ENCODE measurements at regions not wholly inside any gene's neighbourhood (a gene's known extent, or its start where the extent isn't known, plus 50 kb on each side); places are given as distances from the start of the nearest gene placed in this dataset.

DNA sequence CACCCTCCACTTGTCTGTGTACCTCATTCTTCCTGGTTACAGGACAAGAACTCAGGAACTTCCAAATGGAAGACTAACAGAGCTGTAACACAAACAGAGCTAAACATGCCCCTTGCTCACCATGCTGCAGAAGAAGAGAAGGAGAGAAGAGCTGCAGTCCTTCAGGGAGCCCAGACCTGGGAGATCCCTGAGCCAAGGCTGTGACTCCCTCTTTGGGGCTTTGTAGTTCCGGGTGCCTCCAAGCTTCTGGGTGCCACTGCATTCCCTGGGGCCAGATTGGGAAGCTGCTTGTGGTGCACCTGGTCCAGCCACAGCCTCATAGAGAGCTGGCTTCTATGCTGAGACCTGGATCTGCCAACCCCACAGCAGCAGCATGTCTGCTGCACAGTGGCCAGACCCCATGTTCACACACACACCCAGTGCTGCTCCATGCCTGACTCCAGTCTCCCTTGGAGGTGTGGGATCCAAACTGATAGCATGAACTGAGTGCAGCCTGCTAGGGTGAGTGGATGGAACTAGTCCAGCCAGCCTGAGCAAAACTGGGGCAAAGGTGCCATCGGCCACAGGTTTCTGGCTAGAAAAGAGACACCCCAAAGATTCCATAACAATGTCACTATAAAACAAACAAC, 263.0 kb upstream of the NRIP1 start:
- DNase-seq, result no peak

DNA sequence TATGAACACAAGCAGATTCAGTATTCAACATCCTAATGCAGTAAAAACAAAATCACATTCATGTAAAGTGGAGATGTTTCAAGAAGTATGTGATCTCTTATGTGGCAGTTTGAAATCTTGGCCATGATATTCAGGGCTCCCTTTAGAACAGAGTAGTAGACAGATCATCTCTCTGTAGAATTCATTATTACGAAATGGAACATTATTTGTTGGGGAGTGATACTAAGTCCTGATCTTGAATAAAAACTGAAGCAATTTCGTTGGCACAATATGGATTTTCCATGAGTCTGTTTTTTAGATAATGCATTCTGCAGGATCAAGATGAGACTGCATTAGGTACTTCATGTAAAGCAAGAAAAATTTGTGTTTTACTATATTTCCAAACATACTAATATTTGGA, 264.4 kb upstream of the NRIP1 start:
- no peak for DNase-seq

DNA sequence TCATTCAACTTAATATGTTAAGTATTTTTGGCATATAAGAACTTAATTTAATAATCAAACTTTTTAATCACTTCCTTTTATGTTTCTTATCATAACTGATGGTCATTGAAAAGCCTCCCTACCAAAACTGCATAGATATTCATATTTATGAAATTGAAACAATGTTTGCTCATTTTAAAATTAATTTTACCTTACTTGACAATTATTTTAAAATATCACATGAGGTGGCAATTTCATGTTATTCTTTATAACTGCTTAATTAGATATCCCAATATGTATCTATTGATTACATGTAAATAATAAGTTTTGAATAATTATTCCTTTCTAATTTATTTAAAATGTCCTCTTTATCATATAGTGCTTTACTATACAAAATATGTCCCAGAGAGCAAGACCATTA, 266.1 kb upstream of the NRIP1 start:
- no peak for DNase-seq

DNA sequence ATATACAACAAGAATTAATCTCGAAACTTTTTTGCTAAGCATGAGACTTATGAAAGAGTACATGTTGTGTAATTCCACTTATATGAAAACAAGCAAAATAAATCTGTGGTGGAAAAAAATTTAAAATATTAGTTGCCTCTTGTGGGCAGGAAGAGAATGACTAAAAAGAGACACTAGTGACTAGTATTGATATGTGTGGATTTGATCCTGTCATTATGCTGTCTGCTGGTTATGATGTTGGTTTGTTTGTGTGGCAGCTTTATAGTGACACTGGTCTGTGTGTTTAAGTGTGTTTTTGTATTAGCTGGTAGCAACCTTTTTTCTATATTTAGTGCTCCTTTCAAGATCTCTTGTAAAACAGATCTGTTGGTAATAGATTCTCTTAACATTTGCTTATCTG, 267.8 kb upstream of the NRIP1 start:
- no peak for DNase-seq

DNA sequence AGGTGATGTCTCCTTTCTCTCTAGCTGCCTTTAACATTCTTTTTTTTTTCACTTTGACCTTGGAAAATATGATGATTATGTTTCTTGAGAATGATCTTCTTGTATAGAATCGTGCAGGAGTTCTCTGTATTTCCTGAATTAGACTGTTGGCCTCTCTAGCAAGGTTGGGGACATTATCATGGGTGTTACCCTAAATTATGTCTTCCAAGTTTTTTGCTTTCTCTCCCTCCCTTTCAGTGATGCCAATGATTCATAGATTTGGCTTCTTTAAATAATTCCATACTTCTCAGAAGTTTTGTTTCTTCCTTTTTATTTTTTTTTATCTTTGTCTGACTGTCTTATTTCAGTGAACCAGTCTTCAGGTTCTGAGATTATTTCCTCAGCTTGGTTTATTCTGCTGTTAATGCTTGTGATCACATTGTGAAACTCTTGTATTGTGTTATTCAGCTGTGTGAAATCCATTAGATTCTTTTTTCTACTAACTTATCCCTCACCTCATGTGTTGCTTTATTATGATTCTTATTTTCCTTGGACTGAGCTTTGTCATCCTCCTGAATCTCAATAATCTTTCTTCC, 268.4 kb upstream of the NRIP1 start:
- no peak for DNase-seq

DNA sequence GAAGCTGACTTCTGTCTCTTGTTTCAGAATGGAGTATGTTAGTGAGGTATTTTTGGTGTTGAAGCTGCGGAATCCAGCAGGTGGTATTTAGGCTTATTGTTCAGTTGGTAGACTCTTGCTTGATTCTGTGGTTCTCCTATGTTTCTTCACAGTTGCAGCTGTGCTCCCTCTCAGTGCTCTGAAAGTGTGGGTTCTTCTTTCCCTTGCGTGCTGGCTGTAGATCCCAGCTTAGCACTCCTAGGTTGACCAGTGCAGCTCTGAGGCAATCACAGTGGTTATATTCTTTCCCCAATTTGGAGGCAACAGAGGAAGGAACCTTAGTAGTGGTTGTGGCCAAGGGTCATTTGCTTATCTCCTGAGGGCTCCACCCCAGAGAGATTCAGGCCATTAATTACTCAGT, 269.2 kb upstream of the NRIP1 start:
- DNase-seq, result no peak

DNA sequence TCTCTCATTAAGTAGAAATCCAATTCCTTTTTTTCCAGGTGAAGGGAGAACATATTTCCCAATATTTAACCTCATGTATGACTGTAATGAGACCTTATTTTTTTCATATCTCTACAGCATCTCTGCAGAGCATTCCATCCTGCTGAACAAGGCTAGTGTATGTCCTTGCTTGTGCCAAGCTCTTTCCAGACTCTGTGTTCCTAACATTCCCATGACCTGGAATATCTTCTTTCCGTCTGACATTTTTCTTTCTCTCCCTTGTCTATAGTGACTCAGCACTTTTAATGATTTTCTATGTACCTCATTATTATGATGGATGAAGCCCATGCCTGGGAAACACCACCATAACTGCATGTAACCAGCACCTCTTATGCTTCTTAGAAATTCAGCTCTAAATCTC, 278.3 kb upstream of the NRIP1 start:
- DNase-seq, result no peak

DNA sequence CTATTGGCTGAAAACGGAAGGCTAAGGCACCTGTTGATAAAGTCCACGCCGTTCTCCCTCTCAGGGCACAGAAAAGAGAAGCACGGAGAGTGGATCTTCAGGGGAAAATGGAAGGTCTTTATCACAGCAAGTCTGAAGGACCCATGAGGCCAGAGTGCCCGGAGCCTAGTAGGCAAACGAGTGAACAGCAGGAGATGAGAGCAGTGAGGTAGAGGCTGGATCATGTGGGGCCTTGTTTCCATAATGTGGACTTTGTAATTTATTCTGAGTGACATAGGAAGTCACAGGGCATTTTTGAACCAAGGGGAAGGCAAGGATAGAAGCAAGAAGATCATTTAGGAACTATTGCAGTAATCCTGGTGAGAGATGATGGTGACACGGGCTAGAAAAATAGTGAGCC, 287.2 kb upstream of the NRIP1 start:
- no peak for DNase-seq

DNA sequence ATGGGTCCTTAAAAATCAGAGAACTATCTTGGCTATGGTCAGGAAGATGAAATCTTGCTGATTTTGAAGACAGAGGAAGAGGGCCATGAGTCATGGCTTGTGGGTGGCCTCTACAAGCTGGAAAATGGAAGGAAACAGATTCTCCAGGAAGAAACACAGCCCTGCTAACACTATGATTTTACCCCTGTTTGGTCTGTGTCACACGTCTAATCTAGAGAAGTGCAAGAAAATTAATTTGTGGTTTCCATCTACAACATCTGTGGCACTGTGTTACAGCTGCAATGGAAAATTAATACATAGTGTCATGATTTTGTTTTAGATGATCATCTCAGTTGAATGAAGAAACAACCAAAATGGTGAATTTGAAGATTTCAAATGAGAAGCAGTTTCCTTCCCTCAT, 288.7 kb upstream of the NRIP1 start:
- DNase-seq, result no peak

DNA sequence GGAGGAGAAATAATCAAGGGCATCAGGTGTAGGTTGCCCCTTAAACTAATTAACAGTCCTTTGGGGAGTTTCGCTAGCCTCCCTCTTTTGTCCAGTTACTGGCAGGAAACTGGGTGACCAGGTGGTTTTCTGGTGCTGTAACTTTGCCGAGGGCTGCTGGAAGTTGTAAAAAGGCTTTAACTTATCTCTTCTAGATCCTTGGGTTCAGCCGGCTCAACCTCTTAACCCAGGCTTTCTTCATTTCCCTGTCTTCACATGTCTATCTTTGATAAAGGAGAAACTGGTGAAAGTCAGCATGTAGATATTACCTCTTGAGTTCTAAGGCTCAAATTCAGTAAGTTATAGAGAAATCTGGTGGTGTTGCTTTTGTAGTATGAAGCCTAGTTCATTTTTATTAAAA, 289.7 kb upstream of the NRIP1 start:
- DNase-seq, result peak; percentile 14

DNA sequence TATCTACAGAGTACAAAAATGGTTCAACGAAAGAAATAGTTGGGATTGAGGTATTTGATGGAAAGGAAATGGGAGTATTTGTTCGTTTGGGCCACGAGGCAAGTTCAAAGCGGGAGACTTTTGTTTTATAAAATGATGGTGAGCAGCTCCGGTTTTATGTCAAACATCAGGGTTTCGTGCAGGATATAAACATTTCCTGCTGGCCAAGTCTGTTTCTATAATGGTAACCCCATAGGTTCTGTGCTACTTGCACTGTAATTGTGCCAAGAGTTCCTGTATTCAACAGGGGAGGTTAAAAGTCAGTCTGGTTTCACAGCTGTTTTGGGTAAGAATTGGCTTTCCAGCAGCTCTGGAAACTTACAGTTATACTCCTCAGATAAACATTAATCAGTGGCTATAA, 290.3 kb upstream of the NRIP1 start:
- DNase-seq, result peak; percentile 17

DNA sequence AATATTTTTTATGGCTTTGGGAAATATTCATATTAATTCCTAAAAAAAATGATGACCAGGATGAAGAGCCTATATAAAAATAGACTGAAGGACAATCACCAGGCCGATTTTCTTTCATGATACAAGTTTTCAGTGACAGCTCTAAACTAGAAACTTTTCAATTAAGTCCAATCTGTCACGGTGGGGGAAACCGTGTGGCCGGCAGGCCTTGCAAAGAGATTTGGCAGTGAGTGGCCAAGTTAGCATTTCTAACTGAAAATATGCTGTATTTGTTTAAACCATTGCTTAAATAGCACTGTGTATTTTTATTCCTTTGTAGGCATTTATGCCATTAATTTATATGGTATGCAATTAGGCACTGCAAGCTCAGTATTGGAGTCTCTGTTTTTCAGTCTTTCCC, 294.5 kb upstream of the NRIP1 start:
- no peak for DNase-seq

DNA sequence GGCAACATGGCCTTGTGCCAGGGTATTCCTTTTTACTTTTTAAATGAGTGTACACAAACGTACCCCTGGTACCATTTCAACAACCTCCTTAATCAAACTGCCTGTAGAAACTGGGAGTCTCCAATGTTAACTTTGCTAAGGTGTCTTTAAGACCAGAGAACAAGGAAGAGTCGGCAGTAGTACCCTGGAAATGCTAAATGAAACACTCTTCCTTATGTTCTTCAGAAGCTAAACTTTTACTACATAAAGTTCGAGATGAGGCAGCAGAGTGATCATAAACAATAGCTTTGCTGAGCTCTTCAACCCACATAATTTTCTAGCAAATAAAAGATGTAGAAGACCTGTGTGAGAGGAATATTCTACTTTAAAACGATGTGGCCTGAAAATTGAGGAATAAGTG, 297.7 kb upstream of the NRIP1 start:
- DNase-seq, result no peak

DNA sequence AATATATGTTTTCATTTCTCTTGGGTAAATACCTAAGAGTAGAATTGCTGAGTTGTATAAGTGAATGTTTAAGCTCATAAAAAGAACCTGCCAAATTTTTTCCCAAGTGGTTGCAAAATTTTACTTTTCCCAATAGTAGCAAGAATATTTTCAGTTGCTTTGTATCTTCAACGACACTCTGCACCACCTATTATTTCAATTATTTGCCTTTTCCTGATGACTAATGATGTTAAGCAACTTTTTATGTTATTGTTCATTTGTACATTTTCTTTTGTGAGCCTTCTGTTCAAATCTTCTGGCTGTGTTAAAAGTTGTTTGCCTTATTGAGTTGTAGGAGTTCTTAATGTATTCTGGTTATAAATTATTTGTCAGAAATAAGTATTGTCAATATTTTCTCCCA, 299.1 kb upstream of the NRIP1 start:
- no peak for DNase-seq

DNA sequence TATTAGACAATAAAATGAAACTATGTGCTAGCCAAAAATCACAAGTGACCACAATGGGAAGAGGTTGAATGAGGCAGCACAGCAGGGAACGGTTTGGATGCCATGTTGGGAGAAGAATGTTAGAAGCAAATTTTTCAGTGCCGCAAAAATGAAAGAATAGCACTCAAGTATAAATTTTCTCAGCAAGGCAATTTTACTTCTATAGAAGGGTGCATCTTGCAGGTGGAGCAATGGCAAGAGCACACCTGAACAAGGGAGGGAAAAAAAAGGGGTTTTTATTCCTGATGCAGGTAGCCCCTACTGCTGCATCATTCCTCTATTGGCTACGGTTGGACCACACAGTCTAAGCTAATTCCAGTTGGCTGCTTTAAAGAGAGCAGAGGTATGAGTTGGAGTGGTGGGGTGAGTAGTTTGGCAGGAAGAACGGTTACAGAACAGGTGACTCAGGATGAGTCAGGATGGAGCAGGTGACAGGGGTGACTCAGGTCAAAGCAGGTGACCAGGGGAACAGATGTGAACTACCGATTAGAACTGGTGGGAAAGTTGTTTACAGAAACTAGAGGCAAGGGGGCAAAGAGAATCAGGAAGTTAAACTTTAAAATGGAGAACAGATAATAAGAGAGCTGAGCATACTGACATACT, 301.1 kb upstream of the NRIP1 start:
- DNase-seq, result no peak

DNA sequence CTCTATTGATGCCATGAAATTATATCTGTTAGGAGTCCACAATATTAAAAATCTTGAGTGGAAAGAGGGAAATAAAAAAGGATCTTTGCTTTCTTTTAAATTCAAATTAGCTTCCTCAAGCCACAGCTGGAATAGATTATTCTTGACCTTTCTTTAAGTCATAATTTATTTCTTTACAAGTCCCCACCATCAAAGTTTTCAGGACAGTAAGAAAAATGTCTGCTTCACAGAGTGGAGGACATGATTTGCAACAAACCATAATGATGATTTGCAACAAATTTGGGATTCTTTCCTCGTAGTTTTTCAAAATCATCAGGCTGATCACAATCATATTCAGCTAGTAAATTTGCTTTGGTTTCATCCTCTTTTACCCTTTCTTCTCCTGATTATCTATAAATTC, 301.8 kb upstream of the NRIP1 start:
- no peak for DNase-seq

DNA sequence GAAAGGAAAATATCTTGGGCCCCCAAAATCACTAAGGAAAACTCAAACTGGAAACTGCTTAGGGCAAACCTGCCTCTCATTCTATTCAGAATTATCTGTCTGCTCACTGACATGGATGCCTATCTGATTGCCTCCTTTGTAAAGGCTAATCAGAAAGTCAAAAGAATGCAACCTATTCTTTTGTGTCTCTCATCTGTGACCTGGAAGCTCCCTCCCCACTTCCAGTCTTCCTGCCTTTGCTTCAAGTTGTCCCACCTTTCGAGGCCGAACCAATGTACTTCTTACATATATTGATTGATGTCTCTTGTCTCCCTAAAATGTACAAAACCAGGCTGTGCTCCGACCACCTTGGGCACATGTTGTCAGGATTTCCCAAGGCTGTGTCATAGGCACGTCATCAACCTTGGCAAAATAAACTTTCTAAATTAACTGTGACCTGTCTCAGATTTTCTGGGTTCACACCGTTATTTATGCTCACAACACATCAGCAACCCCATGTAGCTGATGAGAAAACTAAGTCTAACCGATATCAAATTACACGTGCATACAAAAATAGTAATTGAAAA, 302.3 kb upstream of the NRIP1 start:
- DNase-seq, result no peak

DNA sequence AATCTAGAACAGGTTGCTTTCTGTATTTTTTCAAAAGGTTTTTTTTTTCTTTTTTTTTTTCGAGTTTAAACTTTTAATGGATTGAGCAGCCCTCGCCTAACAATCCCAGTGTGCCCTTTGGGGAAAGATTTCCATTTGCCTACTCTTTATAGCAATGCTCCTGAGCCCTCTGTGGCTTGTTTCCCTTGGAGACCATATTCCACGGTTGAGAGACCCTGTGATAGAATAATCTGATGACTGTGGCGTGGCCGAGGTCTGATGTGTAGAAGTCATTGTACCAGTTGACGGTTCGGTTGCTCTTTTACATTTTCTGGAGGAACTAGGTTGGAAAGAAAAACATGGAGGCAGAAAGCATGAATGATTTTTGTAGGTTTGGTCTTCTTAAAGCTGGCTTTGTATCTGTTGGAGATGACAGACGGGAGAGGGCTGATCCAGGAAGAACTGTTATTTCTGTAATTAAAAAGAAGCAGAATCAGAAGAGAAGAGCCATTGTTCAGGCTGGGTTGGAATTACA, 305.7 kb upstream of the NRIP1 start:
- DNase-seq, result no peak

DNA sequence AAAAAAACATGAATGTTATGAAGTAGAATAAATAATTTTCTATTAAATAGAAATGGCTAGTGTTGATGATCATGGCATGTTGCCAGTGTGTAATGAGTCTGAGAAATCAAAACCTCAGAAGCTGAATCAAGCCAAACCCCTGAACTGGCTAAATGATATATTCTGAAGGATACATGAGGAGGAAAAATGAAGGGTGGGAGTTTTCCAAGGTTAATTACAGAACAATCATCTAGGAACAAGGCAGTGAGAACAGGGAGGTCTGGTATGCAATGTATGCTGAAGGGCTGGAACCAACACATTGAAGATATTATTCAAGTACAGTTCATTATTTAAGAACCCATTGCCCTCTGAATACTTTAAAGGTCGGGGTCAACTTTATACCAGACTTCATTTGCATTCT, 309.1 kb upstream of the NRIP1 start:
- no peak for DNase-seq

DNA sequence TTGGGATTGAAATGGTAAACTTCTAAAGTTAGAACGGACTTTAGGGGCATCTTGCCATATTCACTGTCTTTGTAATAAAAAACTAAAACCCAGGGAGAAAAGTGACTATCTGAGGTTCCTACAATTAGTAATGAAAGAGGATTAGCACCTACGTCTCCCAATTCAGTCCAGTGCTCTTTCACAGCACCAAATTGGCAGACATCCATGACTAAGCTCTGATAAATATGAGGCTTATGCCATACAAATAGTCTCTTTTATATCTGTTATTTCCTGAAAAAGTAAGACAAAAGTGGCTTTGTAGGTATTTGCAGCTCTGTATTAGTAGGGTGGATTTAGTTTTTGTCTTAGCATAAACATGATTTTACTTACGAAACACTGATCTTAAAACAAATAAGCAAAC, 315.0 kb upstream of the NRIP1 start:
- DNase-seq, result no peak

DNA sequence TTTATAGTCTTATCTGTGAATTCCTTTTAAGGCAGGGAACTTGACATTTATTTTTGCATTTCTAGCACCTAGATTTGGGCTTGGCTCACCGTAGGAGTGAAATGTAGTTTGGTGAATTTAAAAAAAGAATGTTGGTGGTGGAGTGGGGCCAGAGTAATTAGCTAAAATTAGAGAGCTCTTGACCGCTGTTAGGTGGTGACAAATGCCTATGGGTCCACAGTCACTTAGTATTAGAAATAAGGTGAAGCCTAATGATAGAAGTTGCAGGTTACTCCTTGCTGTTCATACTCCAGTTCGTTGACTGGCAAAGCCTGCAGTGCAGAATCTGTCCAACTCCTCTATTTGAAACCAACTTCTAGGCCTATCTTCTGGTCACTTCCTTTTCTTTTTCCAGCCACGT, 318.8 kb upstream of the NRIP1 start:
- no peak for DNase-seq

DNA sequence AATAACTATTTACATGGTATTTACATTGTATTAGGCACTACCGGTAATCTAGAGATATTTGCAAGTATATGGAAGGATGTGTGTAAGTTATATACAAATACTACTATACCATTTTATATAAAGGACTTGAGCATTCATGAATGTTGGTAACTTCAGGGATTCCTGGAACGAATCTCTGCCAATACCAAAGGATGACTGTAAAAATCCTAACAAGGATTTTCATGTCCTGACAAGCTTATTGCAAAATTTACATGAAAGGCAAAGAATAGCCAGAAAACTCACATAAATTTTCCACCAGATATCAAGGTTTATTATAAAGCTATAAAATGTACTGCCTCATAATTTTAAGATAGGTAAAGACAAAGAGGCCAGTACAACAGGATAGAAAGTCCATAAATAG, 325.2 kb upstream of the NRIP1 start:
- no peak for DNase-seq

DNA sequence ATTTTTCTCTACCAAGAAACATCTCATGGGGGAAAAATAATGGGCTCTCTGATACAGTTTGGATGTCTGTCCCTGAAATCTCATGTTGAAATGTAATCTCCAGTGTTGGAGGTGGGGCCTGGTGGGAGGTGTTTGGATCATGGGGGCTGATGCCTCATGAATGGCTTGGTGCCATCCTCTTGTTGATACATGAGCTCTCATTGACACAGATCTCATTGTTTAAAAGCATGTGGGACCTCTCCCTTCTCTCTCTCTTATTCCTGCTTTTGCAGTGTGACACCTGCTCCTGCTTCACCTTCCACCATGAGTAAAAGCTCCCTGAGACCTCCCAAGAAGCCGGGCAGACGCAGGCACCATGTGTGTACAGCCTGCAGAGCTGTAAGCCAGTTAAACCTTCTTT, 332.5 kb upstream of the NRIP1 start:
- DNase-seq, result no peak

DNA sequence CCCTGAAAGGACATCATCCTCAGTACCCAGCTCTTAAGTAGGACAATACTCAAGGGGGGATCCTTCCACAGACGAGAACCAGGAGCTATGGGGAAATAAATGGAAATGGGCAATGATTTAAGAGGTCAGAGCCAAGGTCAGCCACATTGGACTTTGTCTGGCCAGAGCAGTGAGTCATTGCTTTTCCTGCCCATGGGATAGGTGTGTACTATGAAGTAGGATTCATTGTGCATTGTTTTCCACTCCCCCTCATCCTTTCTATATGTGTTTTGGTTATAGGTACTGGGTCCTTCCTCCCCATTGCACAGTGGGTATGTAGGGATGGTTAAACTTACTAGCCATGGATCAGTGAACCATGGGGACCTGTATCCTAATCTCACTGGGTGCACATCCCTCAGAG, 328.9 kb upstream of the USP25 start:
- no peak for DNase-seq

DNA sequence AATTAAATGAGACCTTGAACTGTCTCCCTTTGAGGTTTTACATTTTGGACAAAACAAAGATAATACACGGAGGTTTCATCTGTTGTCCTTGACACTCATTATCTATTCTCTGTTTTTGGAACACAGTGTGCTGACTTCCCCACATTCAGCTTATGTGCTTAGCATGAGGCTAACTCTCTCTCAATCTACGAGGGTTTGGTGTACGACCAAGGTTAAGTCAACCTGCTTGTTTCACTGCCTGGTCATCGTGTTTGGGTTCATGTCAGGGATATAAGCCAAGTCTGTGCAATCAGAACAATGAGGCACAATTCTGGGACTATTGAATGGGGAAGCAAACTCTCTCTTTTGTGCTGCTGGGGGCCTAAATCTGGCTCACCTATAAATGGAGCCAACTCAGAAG, 328.5 kb upstream of the USP25 start:
- DNase-seq, result no peak

Measured in KG1 (cell line).